Esophagus (tissue), 2 donors: ENCODE measurements at regions not wholly inside any gene's neighbourhood (a gene's known extent, or its start where the extent isn't known, plus 50 kb on each side); places are given as distances from the start of the nearest gene placed in this dataset.

Experiments used
- H3K27ac ChIP-seq, 2 donors: one replicate each; pipeline ENCODE4 v1.5.1; 2013; ENCODE audit warnings: low read depth in 2 of 2, mild to moderate bottlenecking in 2 of 2, inconsistent platforms in 1 of 2, low read length in 1 of 2, moderate library complexity in 1 of 2
- H3K27me3 ChIP-seq, 2 donors: one replicate each; pipeline ENCODE4 v1.6.1; 2013; ENCODE audit warnings: low read length in 2 of 2, control low read depth in 1 of 2, mild to moderate bottlenecking in 1 of 2; ENCODE audit not compliant: insufficient read depth in 2 of 2, control insufficient read depth in 1 of 2
- H3K36me3 ChIP-seq, 2 donors: one replicate each; pipeline ENCODE4 v1.6.1; 2013; ENCODE audit warnings: low read length in 1 of 2; ENCODE audit not compliant: control insufficient read depth in 2 of 2, insufficient read depth in 2 of 2
- H3K4me1 ChIP-seq, 2 donors: one replicate each; pipeline ENCODE4 v1.6.1; 2013; ENCODE audit warnings: low read length in 1 of 2; ENCODE audit not compliant: control insufficient read depth in 2 of 2, insufficient read depth in 2 of 2
- H3K4me3 ChIP-seq, 2 donors: one replicate each; pipeline ENCODE4 v1.5.1; 2013; ENCODE audit warnings: low read length in 2 of 2, mild to moderate bottlenecking in 2 of 2, low read depth in 1 of 2, moderate library complexity in 1 of 2
- H3K9me3 ChIP-seq, 2 donors: one replicate each; pipeline ENCODE4 v1.6.1; 2013; ENCODE audit warnings: mild to moderate bottlenecking in 2 of 2, low read depth in 1 of 2, low read length in 1 of 2, moderate library complexity in 1 of 2; ENCODE audit not compliant: control insufficient read depth in 2 of 2, insufficient read depth in 1 of 2
- WGBS, 2 donors: extraction: QIAGEN DNeasy Blood & Tissue Kit; methylation state at CpG; one replicate each; pipeline ENCODE4 v1.1.7; 2013; 5-methylcytosine and 5-hydroxymethylcytosine counted together
- donor health status: healthy with polysubstance abuse.
- donor health status: Bipolar disorder and iron deficiency.

GRCh38 chr9:108803428-108804065, 52.2 kb downstream of the ACTL7B start:
- Histone ChIP-seq H3K27me3 (no peaks in the 10 kb centered on the region), H3K4me3 (no peak overlapping the region), H3K27ac (no peak overlapping the region), H3K36me3 (no peaks in the 10 kb centered on the region), H3K4me1 (no peaks in the 10 kb centered on the region), H3K9me3 (no peaks in the 10 kb centered on the region)
- 61 to 65% methylated on average over 3 of the region's 3 CpGs for WGBS, 2 donors

- Histone ChIP-seq H3K36me3 (no peaks in the 10 kb centered on the region), H3K27ac (no peak overlapping the region), H3K4me1 (no peaks in the 10 kb centered on the region), H3K9me3 (no peaks in the 10 kb centered on the region), H3K27me3 (no peaks in the 10 kb centered on the region), H3K4me3 (no peak overlapping the region)
- 83 to 88% methylated on average over 4 of the region's 4 CpGs for WGBS, 2 donors
Observed at GRCh38 chr9:108802967-108803366, 52.8 kb downstream of the ACTL7B start.

GRCh38 chr9:108801949-108802348, 53.8 kb downstream of the ACTL7B start:
- Histone ChIP-seq H3K27me3 (no peaks in the 10 kb centered on the region), H3K9me3 (no peaks in the 10 kb centered on the region), H3K4me3 (no peak overlapping the region), H3K4me1 (no peaks in the 10 kb centered on the region), H3K27ac (no peak overlapping the region), H3K36me3 (no peaks in the 10 kb centered on the region)
- WGBS, 2 donors, result 68 to 72% methylated on average over 2 of the region's 2 CpGs

DNA sequence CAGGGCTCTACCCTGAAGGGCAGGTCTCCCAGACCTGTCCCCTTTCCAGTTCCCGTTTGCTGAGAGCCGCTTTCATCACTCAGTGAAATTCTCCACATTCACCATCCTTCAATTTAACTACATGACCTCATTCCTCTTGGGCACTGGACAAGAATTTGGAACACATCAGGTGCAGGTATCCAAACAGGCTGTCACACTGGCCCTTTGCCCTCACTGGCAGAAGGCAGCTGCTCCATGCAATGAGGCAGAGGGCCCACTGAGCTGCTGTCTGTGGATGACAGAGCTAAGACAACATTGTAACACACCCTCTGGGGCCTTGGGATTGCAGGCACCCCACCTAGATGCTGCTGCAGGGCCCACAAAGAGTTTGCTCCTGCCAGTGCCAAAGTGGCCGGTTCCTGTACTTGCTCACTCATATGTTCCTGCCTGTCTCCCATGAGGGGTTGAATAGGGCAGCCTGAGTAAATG, 55.1 kb downstream of the ACTL7B start:
- 70 to 71% methylated on average over 3 of the region's 3 CpGs for WGBS, 2 donors
- no peak overlapping the region for H3K27ac ChIP-seq
- H3K4me1 ChIP-seq, result no peaks in the 10 kb centered on the region
- H3K9me3 ChIP-seq, result no peaks in the 10 kb centered on the region
- no peaks in the 10 kb centered on the region for H3K36me3 ChIP-seq
- H3K27me3 ChIP-seq, result no peaks in the 10 kb centered on the region
- no peak overlapping the region for H3K4me3 ChIP-seq

GRCh38 chr9:108793573-108793972, 62.2 kb downstream of the ACTL7B start:
- Histone ChIP-seq H3K4me3 (no peak overlapping the region), H3K9me3 (peaks cover 2% of the 10 kb centered on the region in 2 donors), H3K4me1 (no peaks in the 10 kb centered on the region), H3K27ac (no peak overlapping the region), H3K36me3 (no peaks in the 10 kb centered on the region), H3K27me3 (no peaks in the 10 kb centered on the region)
- 87 to 92% methylated on average over 4 of the region's 4 CpGs for WGBS, 2 donors

GRCh38 chr9:108789742-108790141, 66.0 kb downstream of the ACTL7B start:
- Histone ChIP-seq H3K36me3 (no peaks in the 10 kb centered on the region), H3K9me3 (peaks cover 2% of the 10 kb centered on the region in 2 donors), H3K4me1 (peaks cover 0 to 11% of the 10 kb centered on the region in 2 donors), H3K4me3 (no peak overlapping the region), H3K27ac (no peak overlapping the region), H3K27me3 (no peaks in the 10 kb centered on the region)
- 84% methylated on average over 2 of the region's 2 CpGs for WGBS, 2 donors

DNA sequence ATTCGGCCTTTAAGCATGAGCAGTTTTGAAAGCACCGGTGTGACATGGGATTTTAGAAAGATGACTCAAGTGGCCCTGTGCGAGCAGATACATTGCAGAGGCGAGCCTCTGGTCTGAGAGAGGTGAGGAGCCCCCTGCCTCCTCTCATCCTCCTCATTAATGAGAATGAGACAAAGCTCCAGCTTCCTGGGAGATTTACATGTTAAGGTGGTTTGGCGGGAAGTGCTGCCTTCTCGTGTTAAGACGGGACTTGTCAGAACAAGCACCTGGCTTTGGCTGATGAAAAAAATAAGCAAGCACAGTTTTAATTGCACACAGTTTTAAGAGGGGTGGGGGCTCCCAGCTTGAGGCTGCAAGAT, 68.1 kb downstream of the ACTL7B start:
- H3K9me3 ChIP-seq, result peaks cover 0 to 1% of the 10 kb centered on the region in 2 donors
- 44 to 69% methylated on average over 7 of the region's 7 CpGs for WGBS, 2 donors
- H3K36me3 ChIP-seq, result no peaks in the 10 kb centered on the region
- H3K27me3 ChIP-seq, result no peaks in the 10 kb centered on the region
- no peak overlapping the region for H3K4me3 ChIP-seq
- peak overlapping the region; percentile 86 to 95 for H3K27ac ChIP-seq
- H3K4me1 ChIP-seq, result peaks cover 0 to 11% of the 10 kb centered on the region in 2 donors

GRCh38 chr9:108786901-108787689, 68.7 kb downstream of the ACTL7B start:
- peaks cover 0 to 11% of the 10 kb centered on the region in 2 donors for H3K4me1 ChIP-seq
- no peak overlapping the region for H3K4me3 ChIP-seq

GRCh38 chr9:108786322-108786721, 69.5 kb downstream of the ACTL7B start:
- Histone ChIP-seq H3K27me3 (no peaks in the 10 kb centered on the region), H3K36me3 (no peaks in the 10 kb centered on the region), H3K4me3 (no peak overlapping the region), H3K27ac (peak overlapping the region in 1 of 2 donors; percentile 63), H3K4me1 (peaks cover 0 to 13% of the 10 kb centered on the region in 2 donors), H3K9me3 (no peaks in the 10 kb centered on the region)
- 47 to 52% methylated on average over 4 of the region's 4 CpGs for WGBS, 2 donors

More at GRCh38 chr9:108786901-108787689, 68.7 kb downstream of the ACTL7B start:
- no peaks in the 10 kb centered on the region for H3K36me3 ChIP-seq
- WGBS, 2 donors, result 37 to 44% methylated on average over 5 of the region's 5 CpGs
- no peaks in the 10 kb centered on the region for H3K9me3 ChIP-seq
- H3K27me3 ChIP-seq, result no peaks in the 10 kb centered on the region
- H3K27ac ChIP-seq, result peak overlapping the region; percentile 86 to 95
